GM12864 (cell line): ENCODE measurements at regions not wholly inside any gene's neighbourhood (a gene's known extent, or its start where the extent isn't known, plus 50 kb on each side); places are given as distances from the start of the nearest gene placed in this dataset.
"Not testable (repeated sequence)": the region's sequence is repeated elsewhere in the genome, so short reads cannot be mapped to it uniquely, and the experiment has no call there.

ENCODE experiments used
- DNase-seq: peaks from one replicate; pipeline ENCODE4 v3.0.0-alpha.2; 2011; ENCODE audit warnings: low read depth
- H3K4me3 ChIP-seq: 2 replicates; pipeline ENCODE4 v1.5.1; 2011; ENCODE audit warnings: mild to moderate bottlenecking, low read depth, low read length, control low read depth
- TF ChIP-seq, protein P1 (sequence below): IDR thresholded peaks from 2 replicates; pipeline ENCODE4 v1.5.1; 2011; ENCODE audit warnings: low read depth, mild to moderate bottlenecking, moderate library complexity, low read length, control low read depth, inconsistent platforms; ENCODE audit errors: missing control alignments

DNA sequence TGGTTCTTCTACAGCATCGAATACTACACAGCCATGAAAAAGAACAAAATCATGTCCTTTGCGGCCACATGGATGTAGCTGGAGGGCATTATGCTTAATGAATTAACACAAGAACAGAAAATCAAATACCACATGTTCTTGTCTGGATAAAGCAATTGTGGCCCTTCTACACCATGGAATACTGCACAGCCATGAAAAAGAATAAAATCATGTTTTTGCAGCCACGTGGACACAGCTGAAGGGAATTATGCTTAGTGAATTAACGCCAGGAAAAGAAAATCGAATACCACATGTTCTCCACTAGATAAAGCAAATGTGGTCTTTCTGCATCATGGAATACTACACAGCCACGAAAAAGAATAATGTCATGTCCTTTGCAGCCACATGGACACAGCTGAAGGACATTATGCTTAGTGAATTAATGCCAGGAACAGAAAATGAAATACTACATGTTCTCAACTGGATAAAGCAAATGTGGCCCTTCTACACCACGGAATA lies 361.8 kb upstream of the PLGLB2 start:
- DNase-seq: not testable (repeated sequence)

DNA sequence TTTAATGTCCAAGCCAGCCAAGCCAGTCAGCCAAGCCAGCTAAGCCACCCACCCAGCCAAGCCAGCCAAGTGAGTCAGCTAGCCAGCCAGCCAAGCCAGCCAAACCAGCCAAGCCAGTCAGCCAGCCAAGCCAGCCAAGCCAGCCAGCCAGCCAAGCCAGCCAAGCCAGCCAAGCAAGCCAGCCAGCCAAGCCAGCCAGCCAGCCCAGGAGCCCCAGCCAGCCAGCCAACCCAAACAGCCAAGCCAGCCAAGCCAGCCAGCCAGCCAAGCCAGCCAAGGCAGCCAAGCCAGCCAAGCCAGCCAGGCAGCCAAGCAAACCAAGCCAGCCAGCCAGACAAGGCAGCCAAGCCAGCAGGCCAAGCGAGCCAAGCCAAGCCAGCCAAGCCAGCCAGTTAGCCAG lies 352.1 kb upstream of the PLGLB2 start:
- not testable (repeated sequence) for H3K4me3 ChIP-seq, DNase-seq

More for the DNA sequence above, 361.8 kb upstream of the PLGLB2 start:
- not testable (repeated sequence) for H3K4me3 ChIP-seq

DNA sequence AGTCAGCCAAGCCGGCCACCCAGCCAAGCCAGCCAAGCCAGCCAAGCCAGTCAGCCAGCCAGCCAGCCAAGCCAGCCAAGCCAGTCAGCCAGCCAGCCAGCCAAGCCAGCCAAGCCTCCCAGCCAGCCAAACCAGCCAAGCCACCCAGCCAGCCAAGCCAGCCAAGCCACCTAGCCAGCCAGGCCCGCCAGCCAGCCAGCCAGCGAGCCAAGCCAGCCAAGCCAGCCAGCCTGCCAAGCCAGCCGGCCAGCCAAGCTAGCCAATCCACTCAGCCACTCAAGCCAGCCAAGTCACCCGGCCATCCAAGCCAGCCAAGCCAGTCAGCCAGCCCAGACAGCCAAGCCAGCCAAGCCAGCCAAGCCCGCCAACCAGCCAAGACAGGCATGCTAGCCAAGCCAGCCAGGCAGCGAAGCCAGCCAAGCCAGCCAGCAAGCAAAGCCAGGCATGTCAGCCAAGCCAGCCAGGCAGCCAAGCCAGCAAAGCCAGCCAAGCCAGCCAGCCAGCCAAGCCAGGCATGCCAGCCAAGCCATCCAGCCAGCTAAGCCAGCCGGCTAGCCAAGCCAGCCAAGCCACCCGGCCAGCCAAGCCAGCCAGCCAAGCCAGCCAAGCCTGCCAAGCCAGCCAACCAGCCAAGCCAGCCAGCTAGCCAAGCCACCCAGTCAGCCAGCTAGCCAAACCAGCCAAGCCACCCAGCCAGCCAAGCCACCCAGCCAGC lies 351.2 kb upstream of the PLGLB2 start:
- not testable (repeated sequence) for DNase-seq, H3K4me3 ChIP-seq

DNA sequence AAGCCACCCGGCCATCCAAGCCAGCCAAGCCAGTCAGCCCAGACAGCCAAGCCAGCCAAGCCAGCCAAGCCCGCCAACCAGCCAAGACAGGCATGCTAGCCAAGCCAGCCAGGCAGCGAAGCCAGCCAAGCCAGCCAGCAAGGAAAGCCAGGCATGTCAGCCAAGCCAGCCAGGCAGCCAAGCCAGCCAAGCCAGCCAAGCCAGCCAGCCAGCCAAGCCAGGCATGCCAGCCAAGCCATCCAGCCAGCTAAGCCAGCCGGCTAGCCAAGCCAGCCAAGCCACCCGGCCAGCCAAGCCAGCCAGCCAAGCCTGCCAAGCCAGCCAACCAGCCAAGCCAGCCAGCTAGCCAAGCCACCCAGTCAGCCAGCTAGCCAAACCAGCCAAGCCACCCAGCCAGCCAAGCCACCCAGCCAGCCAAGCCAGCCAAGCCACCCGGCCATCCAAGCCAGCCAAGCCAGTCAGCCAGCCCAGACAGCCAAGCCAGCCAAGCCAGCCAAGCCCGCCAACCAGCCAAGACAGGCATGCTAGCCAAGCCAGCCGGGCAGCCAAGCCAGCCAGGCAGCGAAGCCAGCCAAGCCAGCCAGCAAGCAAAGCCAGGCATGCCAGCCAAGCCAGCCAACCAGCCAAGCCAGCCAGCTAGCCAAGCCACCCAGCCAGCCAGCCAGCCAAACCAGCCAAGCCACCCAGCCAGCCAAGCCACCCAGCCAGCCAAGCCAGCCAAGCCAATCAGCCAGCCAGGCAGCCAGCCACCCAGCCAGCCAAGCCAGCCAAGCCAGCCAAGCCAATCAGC lies 350.4 kb upstream of the PLGLB2 start:
- DNase-seq, H3K4me3 ChIP-seq: not testable (repeated sequence)

DNA sequence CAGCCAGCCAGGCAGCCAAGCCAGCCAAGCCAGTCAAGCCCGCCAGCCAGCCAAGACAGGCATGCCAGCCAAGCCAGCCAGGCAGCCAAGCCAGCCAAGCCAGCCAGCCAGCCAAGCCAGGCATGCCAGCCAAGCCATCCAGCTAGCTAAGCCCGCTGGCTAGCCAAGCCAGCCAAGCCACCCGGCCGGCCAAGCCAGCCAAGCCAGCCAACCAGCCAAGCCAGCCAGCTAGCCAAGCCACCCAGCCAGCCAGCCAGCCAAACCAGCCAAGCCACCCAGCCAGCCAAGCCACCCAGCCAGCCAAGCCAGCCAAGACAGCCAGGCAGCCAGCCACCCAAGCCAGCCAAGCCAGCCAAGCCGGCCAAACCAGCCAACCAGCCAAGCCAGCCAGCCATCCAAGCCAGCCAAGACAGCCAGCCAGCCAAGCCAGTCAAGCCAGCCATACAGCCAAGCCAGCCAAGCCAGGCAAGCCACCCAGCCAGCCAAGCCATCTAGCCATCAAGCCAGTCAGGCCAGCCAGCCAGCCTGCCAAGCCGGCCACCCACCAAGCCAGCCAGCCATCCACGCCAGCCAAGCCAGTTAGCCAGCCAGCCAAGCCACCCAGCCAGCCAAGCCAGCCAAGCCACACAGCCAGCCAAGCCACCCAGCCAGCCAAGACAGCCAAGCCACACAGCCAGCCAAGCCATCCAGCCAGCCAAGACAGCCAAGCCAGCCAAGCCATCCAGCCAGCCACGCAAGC lies 349.2 kb upstream of the PLGLB2 start:
- not testable (repeated sequence) for H3K4me3 ChIP-seq, DNase-seq

DNA sequence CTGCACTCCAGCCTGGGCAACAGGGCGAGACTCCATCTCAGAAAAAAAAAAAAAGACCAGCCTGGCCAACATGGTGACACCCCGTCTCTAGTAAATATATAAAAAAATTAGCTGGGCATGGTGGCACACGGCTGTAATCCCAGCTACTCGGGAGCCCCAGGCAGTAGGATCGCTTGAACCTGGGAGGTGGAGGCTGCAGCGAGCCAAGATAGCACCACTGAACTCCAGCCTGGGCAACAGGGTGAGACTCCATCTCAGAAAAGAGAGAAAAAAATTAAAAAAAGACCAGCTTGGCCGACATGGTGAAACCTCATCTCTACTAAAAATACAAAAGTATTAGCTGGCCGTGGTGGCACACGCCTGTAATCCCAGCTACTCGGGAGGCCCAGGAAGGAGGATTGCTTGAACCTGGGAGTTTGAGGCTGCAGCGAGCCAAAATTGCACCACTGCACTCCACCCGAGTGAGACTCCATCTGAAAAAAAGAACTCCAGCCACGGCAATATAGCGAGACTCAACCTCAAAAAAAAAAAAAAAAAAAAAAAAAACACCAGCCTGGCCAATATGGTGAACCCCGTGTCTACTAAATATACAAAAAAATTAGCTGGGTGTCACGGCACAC lies 346.1 kb upstream of the PLGLB2 start:
- TF ChIP-seq, protein P1, sequence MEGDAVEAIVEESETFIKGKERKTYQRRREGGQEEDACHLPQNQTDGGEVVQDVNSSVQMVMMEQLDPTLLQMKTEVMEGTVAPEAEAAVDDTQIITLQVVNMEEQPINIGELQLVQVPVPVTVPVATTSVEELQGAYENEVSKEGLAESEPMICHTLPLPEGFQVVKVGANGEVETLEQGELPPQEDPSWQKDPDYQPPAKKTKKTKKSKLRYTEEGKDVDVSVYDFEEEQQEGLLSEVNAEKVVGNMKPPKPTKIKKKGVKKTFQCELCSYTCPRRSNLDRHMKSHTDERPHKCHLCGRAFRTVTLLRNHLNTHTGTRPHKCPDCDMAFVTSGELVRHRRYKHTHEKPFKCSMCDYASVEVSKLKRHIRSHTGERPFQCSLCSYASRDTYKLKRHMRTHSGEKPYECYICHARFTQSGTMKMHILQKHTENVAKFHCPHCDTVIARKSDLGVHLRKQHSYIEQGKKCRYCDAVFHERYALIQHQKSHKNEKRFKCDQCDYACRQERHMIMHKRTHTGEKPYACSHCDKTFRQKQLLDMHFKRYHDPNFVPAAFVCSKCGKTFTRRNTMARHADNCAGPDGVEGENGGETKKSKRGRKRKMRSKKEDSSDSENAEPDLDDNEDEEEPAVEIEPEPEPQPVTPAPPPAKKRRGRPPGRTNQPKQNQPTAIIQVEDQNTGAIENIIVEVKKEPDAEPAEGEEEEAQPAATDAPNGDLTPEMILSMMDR: no peak
- no peak overlapping the region for H3K4me3 ChIP-seq
- DNase-seq: no peak

DNA sequence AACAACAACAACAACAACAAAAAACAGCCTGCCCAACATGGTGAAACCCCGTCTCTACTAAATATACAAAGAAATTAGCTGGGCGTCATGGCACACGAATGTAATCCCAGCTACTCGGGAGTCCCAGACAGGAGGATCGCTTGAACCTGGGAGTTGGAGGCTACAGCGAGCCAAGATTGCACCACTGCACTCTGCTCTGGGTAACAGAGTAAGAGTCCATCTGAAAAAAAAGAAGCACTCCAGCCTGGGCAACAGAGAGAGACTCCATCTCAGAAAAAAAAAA lies 344.1 kb upstream of the PLGLB2 start:
- no peak overlapping the region for H3K4me3 ChIP-seq
- TF ChIP-seq, protein P1: no peak
- DNase-seq: no peak

DNA sequence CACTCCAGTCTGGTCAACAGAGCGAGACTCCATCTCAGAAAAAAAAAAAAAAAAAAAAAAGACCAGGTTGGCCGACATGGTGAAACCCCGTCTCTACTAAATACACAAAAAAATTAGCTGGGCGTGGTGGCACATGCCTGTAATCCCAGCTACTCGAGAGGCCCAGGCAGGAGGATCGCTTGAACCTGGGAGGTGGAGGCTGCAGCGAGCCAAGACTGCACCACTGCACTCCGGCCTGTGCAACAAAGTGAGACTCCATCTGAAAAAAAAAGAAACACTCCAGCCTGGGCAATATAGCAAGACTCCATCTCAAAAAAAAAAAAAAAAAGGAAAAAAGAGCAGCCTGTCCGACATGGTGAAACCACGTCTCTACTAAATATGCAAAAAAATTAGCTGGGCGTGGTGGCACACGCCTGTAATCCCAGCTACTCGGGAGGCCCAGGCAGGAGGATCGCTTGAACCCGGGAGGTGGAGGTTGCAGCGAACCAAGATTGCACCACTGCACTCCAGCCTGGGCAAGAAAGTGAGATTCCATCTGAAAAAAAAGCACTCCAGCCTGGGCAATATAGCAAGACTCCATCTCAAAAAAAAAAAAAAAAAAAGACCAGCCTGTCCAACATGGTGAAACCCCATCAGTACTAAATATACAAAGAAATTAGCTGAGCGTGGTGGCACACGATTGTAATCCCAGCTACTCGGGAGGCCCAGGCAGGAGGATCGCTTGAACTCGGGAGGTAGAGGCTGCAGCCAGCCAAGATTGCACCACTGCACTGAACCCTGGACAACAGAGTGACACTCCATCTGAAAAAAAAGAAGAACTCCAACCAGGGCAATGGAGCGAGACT lies 343.3 kb upstream of the PLGLB2 start:
- H3K4me3 ChIP-seq, DNase-seq: not testable (repeated sequence)

DNA sequence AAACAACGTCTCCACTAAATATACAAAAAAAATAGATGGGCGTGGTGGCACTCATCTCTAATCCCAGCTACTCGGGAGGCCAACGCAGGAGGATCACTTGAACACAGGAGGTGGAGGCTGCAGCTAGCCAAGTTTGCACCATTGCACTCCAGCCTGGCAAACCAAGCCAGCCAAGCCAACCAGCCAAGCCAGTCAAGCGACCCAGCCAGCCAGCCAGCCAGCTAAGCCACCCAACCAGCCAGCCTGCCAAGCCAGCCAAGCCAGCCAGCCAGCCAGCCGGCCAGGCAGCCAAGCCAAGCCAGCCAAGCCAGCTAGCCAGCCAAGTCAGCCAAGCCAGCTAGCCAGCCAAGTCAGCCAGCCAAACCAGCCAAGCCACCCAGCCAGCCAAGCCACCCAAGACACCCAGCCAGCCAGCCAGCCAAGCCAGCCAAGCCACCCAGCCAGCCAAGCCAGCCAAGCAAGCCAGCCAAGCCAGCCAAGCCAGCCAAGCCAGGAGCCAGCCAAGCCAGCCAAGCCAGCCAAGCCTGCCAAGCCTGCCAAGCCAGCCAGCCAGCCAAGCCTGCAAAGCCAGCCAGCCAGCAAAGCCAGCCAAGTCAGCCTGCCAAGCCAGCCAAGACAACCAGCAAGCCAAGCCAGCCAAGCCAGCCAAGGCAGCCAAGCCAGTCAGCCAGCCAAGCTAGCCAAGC lies 342.2 kb upstream of the PLGLB2 start:
- not testable (repeated sequence) for DNase-seq, H3K4me3 ChIP-seq

DNA sequence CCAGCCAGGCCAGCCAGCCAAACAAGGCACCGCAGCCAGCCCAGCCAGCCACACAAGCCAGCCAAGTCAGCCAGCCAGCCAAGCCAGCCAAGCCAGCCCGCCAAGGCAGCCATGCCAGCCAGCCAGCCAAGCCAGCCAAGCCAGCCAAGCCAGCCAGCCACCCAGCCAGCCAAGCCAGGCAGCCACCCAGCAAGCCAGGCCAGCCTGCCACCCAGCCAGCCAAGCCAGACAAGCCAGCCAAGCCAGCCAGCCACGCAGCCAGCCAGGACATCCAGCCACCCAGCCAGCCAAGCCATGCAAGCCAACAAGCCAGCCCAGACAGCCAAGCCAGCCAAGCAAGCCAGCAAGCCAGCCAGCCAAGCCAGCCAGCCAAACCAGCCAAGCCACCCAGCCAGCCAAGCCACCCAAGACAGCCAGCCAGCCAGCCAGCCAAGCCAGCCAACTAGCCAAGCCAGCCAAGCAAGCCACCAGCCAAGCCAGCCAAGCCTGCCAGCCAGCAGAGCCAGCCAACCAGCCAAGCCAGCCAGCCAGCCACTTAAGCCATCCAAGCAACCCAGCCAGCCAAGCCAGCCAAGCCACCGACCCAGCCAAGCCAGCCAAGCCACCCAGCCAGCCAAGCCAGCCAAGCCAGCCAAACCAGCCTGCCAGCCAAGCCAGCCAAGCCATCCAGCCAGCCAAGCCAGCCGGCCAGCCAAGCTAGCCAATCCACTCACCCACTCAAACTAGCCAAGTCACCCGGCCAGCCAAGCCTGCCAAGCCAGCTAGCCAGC lies 341.3 kb upstream of the PLGLB2 start:
- DNase-seq, H3K4me3 ChIP-seq: not testable (repeated sequence)

DNA sequence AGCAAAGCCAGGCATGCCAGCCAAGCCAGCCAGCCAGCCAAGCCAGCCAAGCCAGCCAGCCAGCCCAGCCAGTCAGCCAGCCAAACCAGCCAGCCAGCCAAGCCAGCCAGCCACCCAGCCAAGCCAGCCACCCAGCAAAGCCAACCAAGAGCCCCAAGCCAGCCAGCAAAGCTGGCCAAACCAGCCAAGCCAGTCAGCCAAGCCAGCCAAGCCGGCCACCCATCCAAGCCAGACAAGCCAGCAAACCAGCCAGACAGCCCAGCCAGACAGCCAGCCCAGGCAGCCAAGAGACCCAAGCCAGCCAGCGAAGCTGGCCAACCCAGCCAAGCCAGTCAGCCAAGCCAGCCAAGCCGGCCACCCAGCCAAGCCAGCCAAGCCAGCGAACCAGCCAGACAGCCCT lies 338.3 kb upstream of the PLGLB2 start:
- not testable (repeated sequence) for DNase-seq, H3K4me3 ChIP-seq

DNA sequence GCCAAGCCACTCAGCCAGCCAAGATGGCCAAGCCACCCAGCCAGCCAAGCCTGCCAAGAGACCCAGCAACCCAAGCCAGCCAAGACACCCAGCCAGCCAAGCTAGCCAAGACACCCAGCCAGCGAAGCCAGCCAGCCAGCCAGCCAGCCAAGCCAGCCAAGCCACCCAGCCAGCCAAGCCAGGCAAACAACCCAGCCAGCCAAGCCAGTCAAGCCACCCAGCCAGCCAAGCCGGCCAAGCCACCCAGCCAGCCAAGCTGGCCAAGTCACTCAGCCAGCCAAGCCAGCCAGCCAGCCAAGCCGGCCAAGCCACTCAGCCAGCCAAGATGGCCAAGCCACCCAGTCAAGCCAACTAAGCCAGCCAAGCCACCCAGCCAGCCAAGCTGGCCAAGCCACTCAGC lies 337.5 kb upstream of the PLGLB2 start:
- H3K4me3 ChIP-seq, DNase-seq: not testable (repeated sequence)

DNA sequence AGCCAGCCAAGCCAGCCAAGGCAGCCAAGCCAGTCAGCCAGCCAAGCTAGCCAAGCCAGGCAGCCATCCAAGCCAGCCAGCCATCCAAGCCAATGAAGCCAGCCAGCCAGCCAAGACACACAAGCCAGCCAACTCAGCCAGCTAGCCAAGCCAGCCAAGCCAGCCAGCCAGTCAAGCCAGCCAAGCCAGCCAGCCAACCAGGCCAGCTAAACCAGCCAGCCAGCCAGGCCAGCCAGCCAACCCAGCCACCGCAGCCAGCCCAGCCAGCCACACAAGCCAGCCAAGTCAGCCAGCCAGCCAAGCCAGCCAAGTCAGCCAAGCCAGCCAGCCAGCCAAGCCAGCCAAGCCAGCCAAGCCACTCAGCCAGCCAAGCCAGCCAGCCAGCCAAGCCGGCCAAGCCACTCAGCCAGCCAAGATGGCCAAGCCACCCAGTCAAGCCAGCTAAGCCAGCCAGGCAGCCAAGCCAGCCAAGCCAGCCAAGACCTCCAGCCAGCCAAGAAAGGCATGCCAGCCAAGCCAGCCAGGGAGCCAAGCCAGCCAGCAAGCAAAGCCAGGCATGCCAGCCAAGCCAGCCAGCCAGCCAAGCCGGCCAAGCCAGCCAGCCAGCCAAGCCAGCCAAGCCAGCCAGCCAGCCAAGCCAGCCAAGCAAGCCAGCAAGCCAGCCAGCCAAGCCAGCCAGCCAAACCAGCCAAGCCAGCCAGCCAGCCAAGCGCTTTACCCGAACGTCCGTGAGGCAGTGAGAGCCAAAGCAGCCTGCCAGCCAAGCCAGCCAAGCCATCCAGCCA lies 335.7 kb upstream of the PLGLB2 start:
- DNase-seq, H3K4me3 ChIP-seq: not testable (repeated sequence)

DNA sequence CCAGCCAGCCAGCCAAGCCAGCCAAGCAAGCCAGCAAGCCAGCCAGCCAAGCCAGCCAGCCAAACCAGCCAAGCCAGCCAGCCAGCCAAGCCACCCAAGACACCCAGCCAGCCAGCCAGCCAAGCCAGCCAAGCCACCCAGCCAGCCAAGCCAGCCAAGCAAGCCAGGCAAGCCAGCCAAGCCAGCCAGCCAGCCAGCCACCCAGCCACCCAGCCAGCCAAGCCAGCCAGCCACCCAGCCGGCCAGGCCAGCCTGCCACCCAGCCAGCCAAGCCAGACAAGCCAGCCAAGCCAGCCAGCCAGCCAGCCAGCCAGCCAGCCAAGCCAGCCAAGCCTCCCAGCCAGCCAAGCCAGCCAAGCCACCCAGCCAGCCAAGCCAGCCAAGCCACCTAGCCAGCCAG lies 333.6 kb upstream of the PLGLB2 start:
- not testable (repeated sequence) for DNase-seq

More for the DNA sequence above, 333.6 kb upstream of the PLGLB2 start:
- H3K4me3 ChIP-seq: not testable (repeated sequence)
